Esophagus squamous epithelium (tissue), 5 donors: ENCODE measurements at regions not wholly inside any gene's neighbourhood (a gene's known extent, or its start where the extent isn't known, plus 50 kb on each side); places are given as distances from the start of the nearest gene placed in this dataset.

Source experiments
- DNase-seq: peaks from one replicate; lab custom pipeline; 2025; lab: John Stamatoyannopoulos, UW
- H3K27ac ChIP-seq, 4 donors: fragments of 200-600 bp; sonication (generic); one replicate each; pipeline ENCODE4 v1.5.1; 2016 to 2019; ENCODE audit warnings: mild to moderate bottlenecking in 1 of 4
- H3K27me3 ChIP-seq, 4 donors: fragments of 200-600 bp; sonication (generic); 1 replicate in 3 of 4; 2 replicates in 1 of 4; pipeline versions ENCODE4 v1.5.1 to v1.6.0; 2017 to 2021; ENCODE audit warnings: antibody characterized with exemption in 1 of 4
- H3K36me3 ChIP-seq, 3 donors: fragments of 200-600 bp; sonication (generic); one replicate each; pipeline ENCODE4 v1.5.1; 2016 to 2019
- H3K4me1 ChIP-seq, 3 donors: fragments of 200-600 bp; sonication (generic); one replicate each; pipeline ENCODE4 v1.5.1; 2017 to 2019
- H3K4me3 ChIP-seq, 4 donors: fragments of 200-600 bp; sonication (generic); 1 replicate in 3 of 4; 2 replicates in 1 of 4; pipeline ENCODE4 v1.5.1; 2016 to 2019; ENCODE audit warnings: mild to moderate bottlenecking in 2 of 4, moderate library complexity in 1 of 4
- H3K9me3 ChIP-seq, 3 donors: fragments of 200-600 bp; sonication (generic); one replicate each; pipeline ENCODE4 v1.5.1; 2016 to 2019
- POLR2A ChIP-seq, 4 donors: fragments of 450-650 bp; IDR thresholded peaks; one replicate each; pipeline ENCODE4 v1.6.1; 2017; ENCODE audit warnings: antibody characterized with exemption in 4 of 4, mild to moderate bottlenecking in 4 of 4, moderate library complexity in 3 of 4
- WGBS, 2 donors: methylation state at CpG; one replicate each; pipeline ENCODE4 v1.1.5; 2018; 5-methylcytosine and 5-hydroxymethylcytosine counted together
- intact Hi-C: fragments of 100-400 bp; cut with DNase I; formaldehyde crosslinking; loops from one replicate; pipeline ENCODE4 v1.15.0; 2022
- TF ChIP-seq, protein P1 (sequence below), 6 experiments: fragments of 450-650 bp in 4 of 6; fragments of 200-600 bp in 2 of 6; sonication (generic) in 2 of 6; IDR thresholded peaks; one replicate each; pipeline ENCODE4 v1.5.1; 2016 to 2019; ENCODE audit warnings: antibody characterized with exemption in 6 of 6, mild to moderate bottlenecking in 4 of 6, moderate library complexity in 4 of 6
- donor health status: DM: yes; HTN: yes; CAD: no.

DNA sequence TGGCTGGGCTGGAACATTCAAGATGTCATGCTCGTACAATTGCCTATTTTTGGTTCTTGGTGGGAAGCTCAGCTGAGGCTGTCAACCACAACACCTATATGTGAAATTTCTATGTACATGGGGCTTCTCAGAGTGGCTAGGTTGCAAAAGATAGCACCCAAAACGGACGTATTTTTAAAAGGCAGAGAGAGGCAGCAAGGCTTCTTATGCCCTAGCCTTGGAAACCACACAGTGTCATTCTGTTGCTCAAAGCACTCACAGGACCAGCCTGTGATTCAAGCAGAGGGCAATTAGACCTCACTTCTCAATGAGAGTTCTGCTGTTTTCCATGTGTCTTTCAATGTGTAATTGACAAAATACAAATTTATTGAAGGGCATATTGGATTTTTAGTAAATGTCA, 134.0 kb downstream of the GXYLT1 start:
- H3K4me3 ChIP-seq, result no peak overlapping the region
- no peaks in the 10 kb centered on the region for H3K4me1 ChIP-seq
- no peaks in the 10 kb centered on the region for H3K27me3 ChIP-seq
- no peaks in the 10 kb centered on the region for H3K36me3 ChIP-seq
- no peak for TF ChIP-seq POLR2A (IDR thresholded peaks at IDR 0.05)
- TF ChIP-seq, protein P1, sequence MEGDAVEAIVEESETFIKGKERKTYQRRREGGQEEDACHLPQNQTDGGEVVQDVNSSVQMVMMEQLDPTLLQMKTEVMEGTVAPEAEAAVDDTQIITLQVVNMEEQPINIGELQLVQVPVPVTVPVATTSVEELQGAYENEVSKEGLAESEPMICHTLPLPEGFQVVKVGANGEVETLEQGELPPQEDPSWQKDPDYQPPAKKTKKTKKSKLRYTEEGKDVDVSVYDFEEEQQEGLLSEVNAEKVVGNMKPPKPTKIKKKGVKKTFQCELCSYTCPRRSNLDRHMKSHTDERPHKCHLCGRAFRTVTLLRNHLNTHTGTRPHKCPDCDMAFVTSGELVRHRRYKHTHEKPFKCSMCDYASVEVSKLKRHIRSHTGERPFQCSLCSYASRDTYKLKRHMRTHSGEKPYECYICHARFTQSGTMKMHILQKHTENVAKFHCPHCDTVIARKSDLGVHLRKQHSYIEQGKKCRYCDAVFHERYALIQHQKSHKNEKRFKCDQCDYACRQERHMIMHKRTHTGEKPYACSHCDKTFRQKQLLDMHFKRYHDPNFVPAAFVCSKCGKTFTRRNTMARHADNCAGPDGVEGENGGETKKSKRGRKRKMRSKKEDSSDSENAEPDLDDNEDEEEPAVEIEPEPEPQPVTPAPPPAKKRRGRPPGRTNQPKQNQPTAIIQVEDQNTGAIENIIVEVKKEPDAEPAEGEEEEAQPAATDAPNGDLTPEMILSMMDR (IDR thresholded peaks at IDR 0.05), result no peak
- H3K27ac ChIP-seq, result no peak overlapping the region
- no peaks in the 10 kb centered on the region for H3K9me3 ChIP-seq
- intact Hi-C loops, result no loop called here
- no peak for DNase-seq
- WGBS, 2 donors, result 86 to 96% methylated on average over 2 to 3 of the region's 3 CpGs

DNA sequence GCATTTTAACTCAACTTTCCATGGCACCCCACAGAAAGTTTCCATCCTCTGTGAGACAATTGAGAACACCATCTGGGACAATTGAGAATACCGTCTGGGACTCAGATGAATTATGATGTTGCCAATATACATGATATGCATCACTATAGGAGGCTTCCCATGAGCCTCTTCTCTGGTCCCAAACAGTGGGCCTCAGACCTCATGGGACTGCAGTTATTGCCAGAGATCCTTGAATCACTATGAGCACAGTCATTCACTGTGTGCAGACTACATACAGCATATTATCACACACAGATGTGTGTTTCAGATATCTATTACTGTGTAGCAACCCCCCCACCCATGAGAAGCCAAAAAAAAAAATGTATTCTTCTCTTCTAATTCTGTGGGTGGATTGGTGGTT, 134.4 kb downstream of the GXYLT1 start:
- intact Hi-C loops, result no loop called here
- H3K4me3 ChIP-seq, result no peak overlapping the region
- no peaks in the 10 kb centered on the region for H3K9me3 ChIP-seq
- no peak for DNase-seq
- H3K4me1 ChIP-seq, result no peaks in the 10 kb centered on the region
- WGBS, 2 donors, result 83 to 100% methylated on average over 1 of the region's 1 CpG
- TF ChIP-seq, protein P1 (IDR thresholded peaks at IDR 0.05), result no peak
- no peak overlapping the region for H3K27ac ChIP-seq
- no peaks in the 10 kb centered on the region for H3K36me3 ChIP-seq
- no peaks in the 10 kb centered on the region for H3K27me3 ChIP-seq

DNA sequence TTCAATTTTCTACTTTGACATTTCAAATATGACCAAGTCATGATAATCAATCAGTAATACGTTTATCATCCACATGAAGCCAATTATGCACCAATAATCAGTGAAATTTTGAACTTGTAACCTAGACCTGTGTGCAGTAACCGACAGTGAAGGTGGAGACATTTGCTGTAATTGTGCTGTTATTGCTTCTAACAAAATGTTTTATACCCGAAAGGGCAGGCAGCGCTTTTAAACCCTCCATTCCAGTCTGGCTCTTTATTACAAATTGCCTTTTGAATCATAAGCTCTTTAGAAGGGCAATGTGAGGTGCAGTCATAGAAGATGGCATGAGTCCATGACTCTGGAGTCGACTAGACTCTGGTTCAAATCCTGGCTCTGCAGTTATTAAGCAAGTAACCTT, 135.7 kb downstream of the GXYLT1 start:
- Histone ChIP-seq H3K4me3 (no peak overlapping the region), H3K9me3 (no peaks in the 10 kb centered on the region), H3K36me3 (no peaks in the 10 kb centered on the region), H3K27ac (no peak overlapping the region), H3K27me3 (no peaks in the 10 kb centered on the region), H3K4me1 (no peaks in the 10 kb centered on the region)
- intact Hi-C loops, result no loop called here
- TF ChIP-seq, protein P1 (IDR thresholded peaks at IDR 0.05), result no peak
- TF ChIP-seq POLR2A (IDR thresholded peaks at IDR 0.05), result no peak
- no peak for DNase-seq
- WGBS, 2 donors, result 81 to 82% methylated on average over 5 of the region's 5 CpGs

DNA sequence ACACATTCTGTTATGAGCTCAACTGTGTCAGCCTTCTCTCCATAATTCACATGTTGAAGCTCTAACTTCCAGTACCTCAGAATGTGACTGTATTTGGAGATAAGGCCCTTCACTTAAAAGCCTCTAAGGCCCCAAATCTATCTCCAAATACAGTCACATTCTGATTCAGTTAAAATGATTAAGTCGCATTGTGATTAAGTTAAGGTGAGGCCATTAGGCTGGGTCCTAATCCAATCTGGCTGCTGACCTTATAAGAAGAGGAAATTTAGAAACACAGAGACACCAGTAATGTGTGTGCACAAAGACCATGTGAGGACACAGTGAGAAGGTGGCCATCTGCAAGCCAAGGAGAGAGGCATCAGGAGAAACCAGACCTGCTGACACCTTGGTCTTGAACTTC, 141.6 kb downstream of the GXYLT1 start:
- Histone ChIP-seq H3K36me3 (no peaks in the 10 kb centered on the region), H3K4me3 (no peak overlapping the region), H3K9me3 (no peaks in the 10 kb centered on the region), H3K27ac (no peak overlapping the region), H3K4me1 (no peaks in the 10 kb centered on the region), H3K27me3 (peaks cover 0 to 3% (median 0%) of the 10 kb centered on the region in 4 donors)
- DNase-seq, result no peak
- WGBS, 2 donors, result 100% methylated on average over 1 of the region's 1 CpG
- intact Hi-C loops, result no loop called here
- TF ChIP-seq, protein P1 (IDR thresholded peaks at IDR 0.05), result no peak

DNA sequence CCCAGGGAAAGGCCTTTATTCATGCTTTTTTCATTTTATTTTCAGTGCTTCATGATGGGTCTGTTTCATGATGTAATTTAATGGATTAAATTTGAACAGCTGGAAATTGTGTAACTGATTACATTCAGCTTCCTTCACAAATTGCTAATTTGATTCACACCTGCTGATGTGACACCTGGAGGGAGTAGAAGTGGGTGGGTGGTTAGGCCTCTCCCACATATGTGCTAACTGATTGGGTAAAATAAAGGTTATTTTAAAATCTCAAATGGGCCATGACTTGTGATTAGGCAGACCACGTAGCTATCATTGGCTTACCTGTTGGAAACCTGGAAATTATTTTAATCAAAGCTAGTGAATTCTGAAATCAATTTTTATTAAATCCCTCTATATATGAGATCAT, 142.1 kb downstream of the GXYLT1 start:
- H3K27ac ChIP-seq, result no peak overlapping the region
- TF ChIP-seq, protein P1 (IDR thresholded peaks at IDR 0.05), result no peak
- no peak for TF ChIP-seq POLR2A (IDR thresholded peaks at IDR 0.05)
- H3K9me3 ChIP-seq, result no peaks in the 10 kb centered on the region
- no peak overlapping the region for H3K4me3 ChIP-seq
- 55 to 80% methylated on average over 1 of the region's 1 CpG for WGBS, 2 donors
- H3K27me3 ChIP-seq, result peaks cover 0 to 3% (median 0%) of the 10 kb centered on the region in 4 donors
- DNase-seq, result no peak
- H3K4me1 ChIP-seq, result no peaks in the 10 kb centered on the region
- intact Hi-C loops, result no loop called here
- H3K36me3 ChIP-seq, result no peaks in the 10 kb centered on the region
